ELF-1 (cell line): ENCODE measurements at regions not wholly inside any gene's neighbourhood (a gene's known extent, or its start where the extent isn't known, plus 50 kb on each side); places are given as distances from the start of the nearest gene placed in this dataset.
A peak's percentile ranks its signal among the peaks of the same experiment; 100 is the strongest.

Experiments used
- DNase-seq: peaks from one replicate; pipeline ENCODE4 v3.0.0-alpha.2; 2016; ENCODE audit warnings: low read depth, low spot score

DNA sequence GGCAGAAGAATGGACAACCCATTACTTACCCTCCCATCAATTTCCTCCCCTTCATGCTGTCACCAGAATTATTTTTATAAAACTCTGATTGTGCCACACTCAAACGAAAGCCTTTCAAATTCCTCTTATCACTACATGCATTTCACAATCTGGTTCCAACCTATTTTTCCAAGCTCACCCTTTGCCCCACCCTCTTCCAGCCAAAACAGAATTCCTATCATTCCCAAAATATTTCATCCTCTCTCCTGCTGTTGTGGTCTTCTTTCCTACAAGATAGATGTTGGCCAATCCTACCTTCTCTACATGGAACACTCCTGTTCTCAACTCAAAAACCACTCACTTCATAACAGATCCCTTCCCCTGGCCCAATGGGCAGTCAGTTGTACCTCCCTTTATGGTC, 111.5 kb downstream of the ELAPOR2 start:
- peak; percentile 43 for DNase-seq

DNA sequence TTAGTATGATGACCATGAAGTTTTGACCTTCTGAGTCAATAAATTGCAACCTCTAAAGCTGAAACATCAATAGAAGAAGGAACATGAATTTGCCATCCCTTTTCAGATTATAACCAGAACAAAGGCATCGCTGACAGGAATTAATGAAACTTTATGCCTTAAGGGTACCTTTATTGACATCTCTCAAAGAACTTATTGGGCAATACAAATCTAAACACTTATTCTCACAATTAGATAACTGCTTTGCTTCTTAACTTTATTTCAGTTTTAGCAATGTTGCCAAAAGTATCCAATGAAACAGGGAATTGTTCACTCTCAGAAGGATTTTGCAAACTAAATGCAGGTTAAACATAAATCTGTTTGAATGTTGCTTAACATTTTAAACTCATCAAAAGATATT, 116.0 kb downstream of the ELAPOR2 start:
- DNase-seq, result no peak

DNA sequence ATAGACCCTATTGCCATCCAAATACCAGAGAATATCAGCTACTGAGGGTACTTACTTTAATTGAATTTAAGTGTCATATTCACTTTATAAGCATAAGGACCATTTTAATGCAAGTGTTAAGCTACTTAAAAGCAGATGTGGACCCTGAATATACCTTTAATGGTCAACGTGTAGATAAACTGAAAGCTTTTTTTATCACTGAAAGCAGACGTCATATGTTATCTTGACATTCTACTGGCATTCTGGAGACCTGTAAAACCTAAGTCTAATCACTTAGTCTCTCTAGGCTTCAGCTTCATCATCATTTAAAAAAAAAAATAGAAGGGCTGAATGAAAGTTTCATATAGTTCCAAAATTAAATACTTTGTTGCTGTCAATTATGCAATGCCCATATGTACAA, 116.5 kb downstream of the ELAPOR2 start:
- DNase-seq, result no peak

DNA sequence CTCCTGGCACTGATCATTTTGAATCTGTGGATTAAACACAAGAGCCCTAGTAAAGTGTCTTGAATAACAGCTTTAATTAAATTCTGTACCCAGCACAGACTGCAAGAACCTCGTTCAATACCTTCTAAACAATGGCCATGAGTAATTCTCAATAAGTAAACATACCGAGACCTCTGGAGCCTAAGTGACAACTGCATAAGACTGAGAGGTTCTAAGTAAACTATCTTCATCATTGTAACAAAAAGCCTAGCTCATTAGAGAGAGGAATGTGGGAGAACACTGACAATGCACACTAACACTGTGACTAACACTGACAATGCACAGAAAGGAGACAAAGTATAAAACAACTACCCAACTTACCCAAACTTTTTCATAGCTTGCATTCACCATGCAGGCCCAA, 117.4 kb downstream of the ELAPOR2 start:
- no peak for DNase-seq

DNA sequence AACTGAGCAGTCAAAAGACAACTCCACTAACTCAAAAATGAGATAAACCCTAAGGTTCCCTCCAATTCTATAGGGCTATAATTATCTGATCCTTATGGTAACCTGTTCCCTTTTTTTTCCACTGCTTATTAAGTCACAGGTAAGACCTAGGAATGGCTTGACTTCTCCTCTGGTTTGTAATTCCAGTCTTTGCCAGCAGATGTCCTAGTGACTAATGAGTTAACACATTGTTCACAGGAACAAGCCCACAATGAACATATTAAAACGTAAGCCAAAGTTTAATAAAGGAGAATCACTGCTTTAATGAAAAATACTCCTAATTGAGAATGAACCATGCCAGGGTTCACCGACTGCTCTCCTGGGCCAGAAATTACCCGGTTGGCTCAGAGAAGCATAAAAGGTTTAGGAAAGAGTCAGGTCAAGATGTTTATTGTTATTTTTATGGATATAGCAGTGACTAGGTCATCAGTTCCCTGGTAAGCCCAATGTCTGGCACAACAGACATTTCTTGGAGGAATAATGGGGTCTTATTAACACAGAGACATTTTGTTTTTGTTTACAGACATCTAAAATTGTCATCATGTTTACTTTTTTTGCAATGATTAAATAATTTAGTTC, 120.1 kb downstream of the ELAPOR2 start:
- no peak for DNase-seq

DNA sequence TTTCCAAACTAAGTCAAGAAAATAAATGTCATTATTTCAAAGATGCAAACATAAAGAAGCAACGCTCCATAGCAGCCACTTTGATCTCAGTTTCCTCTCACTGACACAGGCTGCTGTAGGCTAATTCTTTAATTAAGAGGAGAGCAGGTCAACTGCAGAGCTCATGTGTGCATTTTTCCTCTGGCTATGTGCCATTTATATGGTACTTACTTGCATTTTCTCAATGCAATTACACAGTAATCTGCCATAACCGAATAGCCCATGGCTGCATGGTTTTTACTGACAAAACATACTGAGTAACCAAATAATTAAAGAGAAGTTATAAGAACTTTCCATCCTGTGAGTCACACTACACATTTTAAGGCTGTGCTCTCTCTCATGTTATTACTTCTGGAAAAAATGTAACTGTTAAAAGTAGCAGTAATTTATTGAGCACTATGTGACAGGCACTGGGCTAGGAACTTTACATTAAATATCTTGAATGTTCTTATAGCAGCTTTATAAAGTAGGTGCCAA, 122.0 kb downstream of the ELAPOR2 start:
- no peak for DNase-seq

DNA sequence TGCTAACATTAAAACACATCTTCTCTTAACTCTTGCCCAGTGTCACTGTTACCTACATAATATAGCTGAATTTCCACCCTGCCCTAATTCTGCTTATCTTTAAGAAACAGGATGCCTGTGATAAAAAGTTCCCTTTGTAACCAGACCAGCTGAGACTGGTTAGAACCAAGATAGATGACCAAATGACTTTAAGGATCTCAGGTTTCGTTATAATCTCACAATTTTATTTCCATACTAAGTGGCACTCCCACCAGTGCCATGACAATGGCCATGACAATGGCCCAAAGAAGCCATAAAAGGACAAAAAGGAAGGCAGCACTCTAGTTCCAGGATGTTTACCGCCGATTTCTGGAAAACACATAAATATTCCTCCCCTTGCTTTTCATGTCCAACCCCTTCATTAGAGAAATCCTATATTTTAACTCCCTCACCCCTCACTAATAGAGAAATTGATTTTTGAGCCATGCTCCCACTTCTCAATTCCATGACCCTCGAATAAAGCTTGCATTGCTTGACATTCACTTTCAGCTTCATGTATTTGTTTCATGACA, 126.1 kb downstream of the ELAPOR2 start:
- no peak for DNase-seq

DNA sequence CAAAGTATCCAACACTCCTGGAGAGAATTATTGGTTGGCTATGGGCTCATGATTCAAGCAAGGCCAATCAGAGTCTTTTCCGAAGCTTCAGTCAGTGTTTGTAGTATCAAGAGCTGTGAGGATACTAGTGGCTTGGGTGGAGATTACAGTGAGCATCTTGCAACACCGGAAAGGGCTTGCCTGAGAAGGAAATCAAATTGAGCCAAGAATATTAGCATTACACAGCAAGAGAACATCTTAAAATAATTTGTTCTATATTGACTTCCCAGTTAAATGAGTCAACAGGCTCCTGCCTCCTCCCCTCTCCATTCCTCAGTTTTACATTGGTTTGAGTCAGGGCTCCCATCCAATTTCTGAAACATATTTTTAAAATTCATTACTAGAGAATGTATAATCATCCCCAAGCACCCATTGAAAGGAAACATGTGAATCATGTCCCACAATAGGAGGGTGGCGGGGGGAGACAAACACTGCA, 127.4 kb downstream of the ELAPOR2 start:
- DNase-seq, result no peak

DNA sequence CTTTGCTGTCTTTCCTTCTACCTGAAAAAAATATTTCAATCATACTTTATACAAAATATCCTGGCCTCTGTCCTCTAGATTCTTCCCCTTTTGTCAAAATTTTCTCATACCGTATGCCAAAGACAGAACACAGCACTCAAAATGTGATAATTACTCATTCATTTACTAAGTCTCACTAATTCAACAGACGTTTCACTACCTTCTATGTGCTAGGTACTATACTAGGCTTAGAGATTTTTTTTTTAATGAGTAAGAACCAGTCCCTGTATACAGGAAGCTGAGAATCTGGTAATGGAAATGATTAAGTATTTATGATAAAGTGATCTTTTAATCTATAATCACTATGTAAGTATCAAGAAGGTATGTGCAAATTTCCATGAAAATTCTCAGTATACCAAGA, 128.0 kb downstream of the ELAPOR2 start:
- no peak for DNase-seq

DNA sequence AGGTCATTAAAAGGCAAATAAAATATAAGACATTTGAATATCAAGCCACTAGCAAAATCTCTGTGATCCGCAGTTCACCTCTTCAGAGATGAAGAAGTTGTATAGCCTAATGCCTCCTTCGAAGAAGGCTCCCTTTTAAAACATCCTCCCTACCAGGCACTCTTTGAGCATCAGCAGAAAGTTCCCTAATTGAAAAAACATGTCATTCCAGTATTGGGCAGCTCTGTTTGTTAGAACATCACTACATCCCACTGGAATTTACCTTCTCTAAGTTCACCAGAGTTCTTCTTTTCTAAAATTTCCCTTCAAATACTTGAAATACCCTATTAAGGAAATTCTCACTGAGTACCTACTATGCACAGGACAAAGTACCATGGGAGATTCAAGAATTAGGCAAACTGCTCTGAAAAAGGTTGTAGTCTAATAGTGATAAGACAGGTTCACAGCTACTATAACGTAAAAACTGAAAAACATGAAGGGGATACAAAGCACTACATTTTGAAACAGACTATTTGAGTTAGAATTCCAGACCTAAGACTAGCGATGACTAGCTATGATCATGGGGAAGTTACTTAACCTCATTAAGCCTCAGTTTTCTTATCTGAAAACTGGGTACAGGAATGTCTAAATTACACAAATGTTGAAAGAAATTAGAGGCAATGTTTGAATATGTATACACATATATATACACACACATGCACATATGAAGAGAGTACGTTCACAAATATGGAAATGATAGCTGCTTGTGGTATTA, 128.7 kb downstream of the ELAPOR2 start:
- no peak for DNase-seq

DNA sequence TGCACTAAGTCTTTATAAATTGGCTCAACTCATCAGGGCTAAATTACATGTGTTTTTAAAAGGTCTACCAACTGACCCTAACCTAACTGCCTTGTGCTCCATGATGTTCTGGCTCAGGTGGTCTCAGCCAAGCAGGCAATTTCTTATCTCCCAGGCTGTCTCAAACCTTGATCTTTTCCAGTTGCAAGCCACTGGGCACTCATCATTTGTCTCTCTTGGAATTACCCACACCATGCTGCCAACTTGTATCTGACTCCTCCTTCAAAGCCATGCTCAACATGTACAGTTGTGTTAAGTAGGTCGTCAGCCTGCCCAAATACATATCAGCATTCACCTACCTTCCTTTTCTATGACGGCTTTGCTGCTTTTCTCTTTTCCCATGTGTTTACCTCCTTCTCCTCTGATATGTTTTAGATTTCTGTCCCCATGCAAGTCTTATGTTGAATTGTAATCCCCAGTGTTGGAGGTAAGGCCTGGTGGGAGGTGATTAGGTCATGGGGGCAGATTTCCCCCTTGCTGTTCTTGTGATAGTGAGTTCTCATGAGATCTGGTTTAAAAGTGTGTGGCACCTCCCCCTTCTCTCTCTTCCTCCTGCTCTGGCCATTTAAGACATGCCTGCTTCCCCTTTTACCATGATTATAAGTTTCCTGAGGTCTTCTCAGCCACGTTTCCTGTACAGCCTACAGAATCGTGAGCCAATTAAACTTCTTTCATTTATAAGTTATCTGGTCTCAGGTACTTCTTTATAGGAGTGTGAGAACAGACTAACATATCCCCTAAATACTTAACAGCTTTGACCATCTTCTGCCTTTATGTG, 130.0 kb downstream of the ELAPOR2 start:
- DNase-seq, result no peak

DNA sequence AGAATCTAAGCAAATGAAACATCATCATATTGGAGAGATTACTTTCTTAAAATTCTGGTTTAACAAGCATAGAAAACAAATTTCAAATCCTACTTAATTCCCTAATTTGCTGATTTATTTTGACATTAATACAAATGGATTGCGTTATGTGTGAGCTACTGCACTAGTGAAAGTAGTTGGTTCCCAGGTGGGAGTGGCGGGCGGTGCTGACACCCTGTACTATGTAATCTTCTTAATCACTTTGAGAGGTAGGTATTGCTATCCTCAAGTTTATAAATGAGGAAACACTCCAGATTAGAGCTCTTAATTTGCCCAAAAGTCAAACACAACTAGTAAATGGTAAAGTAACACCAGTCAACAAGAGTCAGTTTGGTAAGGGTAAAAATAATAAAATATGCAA, 131.1 kb downstream of the ELAPOR2 start:
- DNase-seq, result no peak

DNA sequence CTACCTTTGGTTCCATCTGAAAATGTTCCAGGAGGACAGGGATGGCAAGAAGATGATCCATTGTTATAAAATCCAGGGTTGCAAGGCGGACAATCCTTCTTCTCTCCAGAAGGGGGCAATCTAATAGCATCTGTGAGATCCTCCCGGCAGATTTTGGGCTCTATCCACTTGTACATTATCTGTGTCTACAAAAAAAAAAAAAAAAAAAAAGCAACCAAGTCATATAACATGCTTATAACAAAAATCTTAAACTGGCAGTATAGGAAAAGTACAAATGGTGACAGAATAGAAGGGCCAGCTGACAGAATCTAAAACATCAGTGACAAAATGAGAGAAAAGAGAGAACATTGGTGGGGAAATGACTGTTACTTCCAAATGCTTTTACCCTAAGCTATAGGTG, 132.7 kb downstream of the ELAPOR2 start:
- DNase-seq, result peak; percentile 36

DNA sequence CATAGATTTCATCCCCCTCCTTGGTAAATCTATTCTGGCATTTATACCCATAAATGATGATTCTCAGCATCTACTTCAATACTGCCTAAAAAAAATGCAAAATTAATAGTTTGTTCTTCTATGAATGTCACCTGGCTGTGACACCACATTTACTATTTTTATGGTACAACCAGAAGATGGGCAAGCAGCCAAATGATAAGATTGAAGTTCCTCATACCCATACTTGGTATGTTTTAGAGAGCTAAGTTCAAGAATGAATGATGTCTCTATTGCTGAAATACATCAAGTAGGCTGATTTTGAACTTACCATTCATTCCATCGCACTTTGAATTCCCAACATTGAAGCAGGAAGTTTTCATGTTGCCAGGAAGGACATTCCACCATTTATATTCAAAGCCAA, 134.2 kb downstream of the ELAPOR2 start:
- DNase-seq, result no peak

DNA sequence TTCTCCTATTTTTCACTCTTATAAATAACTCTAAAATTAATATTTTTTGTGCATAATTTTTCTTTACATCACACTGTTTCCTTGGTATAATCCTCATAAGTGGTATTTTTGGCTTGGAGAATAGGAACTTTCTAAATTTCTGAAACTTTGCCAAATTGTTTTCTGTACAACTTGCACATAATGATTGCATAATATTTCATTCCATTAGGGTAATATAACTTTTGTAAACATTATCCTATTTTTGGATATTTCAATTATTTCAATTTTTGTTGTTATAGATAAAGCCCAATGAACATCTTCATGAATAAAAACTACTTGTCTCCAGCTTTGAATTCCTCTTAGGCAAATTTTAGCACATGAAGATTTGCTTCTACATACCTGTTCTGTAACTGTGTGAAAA, 135.9 kb downstream of the ELAPOR2 start:
- no peak for DNase-seq

DNA sequence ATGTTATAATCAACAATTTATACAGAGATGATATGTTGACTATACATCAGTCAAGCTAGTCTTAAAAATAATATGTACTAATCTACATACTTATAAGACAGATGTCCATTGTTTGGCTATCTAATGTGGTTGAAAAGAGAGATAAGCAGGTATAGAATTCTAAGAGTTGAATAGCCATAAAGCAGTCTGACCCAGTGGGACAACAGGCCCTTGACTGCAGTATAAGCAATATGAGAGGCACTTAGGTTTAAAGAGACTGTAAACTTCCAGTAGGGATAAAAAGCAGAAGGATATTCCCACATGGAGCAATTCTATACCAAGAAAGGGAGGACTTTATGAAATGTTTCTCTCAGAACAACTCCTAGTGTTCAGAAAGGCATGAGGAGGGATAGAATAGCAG, 139.3 kb downstream of the ELAPOR2 start:
- DNase-seq, result no peak

DNA sequence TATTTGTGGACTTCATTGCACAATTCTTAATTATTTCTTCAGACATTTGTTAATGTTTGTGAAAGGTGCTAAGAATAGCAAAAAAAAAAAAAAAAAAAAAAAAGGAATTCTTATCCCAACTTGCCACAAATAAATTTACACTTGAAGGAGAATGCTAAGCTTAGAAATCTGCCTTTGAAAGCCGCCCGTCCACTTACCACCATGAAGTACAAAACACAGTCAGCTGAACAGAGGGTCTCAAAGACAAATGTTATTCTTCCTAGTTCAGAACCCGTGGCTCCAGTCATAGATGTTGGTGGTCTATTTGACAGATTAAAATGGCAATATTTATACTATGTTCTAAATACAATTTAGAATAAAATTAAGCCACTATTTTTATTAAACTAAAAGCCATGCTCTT, 141.2 kb downstream of the ELAPOR2 start:
- DNase-seq, result no peak

DNA sequence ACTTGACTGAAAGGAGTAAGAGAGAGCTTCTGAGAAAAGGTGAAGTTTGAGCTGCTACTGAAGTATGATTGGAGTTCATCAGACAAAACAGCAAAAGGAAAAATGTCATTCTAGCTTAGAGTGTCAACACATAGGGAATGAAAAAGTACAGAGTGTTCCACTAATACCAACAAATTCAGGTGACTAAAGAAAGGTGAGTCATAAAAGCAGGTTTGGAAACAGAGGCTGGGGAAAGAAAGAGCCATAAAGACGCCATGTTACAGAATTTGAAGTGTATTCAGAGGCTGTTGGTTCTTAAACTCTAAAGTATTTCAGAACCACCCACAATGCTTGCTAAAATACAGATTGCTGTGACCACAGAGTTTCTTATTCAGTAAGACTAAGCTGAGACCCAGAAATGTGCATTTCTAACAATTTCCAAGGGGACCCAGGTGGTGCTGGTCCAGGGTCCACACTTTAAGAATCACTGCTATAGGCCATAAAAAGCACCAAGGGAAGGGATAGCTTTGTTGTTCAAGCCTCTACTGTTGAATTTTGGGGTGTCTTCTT, 143.1 kb downstream of the ELAPOR2 start:
- DNase-seq, result no peak

DNA sequence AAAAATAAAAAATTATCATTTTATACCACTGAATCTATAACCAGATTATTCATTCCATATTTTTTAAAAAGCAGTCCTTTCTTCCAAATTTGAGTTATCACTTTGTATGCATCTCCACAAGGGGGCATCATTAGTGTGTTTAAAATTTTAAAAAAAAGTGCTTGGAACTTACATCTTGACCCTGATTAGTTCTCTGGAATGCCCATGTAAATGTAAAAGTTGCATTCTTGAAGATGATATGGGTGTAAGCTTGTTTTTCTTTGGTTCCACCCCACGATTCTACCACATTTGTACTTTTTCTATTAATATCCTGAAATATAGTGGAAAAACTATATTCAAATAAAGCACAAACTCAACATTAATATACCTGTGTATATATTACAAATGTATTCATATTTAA, 144.9 kb downstream of the ELAPOR2 start:
- no peak for DNase-seq
